Left lobe of liver (tissue), 2 donors: ENCODE measurements at regions not wholly inside any gene's neighbourhood (a gene's known extent, or its start where the extent isn't known, plus 50 kb on each side); places are given as distances from the start of the nearest gene placed in this dataset.
A peak's percentile ranks its signal among the peaks of the same experiment; 100 is the strongest.
"Not testable (repeated sequence)": the region's sequence is repeated elsewhere in the genome, so short reads cannot be mapped to it uniquely, and the experiment has no call there.

Experiments used
- ATAC-seq: fragments of 200-7000 bp; cut with Tn5 transposase; one replicate; pipeline ENCODE4 v1.9.1; 2020; ENCODE audit warnings: mild to moderate bottlenecking, moderate library complexity
- DNase-seq: peaks from one replicate; pipeline ENCODE4 v3.0.0-alpha.2; 2020; ENCODE audit warnings: low spot score
- donor health status: DM: no; HTN: no; CAD: no; lungs with moderate emphysema.
- donor health status: DM: no; HTN: yes; CAD: no.

DNA sequence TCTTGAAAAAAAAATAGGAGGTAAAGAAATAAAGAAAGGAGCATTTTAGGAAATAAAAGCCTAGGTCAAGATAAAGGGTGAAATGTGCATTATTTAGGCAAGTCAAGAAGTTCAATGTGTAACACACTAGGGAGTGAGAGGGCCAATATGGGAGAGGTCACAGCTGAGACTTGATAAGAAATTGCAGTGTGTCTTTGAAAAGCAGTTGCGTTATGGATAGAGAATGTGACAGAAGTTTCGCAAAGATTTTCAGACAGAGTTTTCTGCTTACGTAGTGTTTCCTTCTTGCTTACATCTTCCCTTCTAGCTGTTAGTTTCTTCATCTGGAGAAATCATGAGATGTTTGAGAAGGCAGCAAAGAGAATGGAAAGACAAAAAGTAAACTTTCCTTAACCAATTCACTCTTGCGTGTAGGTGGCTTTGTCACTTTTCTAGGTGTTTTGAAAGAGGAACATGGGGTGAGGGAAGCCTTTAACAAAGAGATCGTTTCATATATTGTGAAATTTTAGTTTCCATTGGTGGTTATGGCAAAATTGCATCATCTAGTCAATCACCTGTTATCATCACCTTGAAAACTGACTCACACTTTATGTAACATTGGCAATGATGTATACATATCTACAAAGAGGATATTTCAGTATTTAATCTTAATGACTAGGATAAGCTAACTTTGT lies 975.5 kb downstream of the OLFM4 start:
- DNase-seq: no peak
- no peak for ATAC-seq

DNA sequence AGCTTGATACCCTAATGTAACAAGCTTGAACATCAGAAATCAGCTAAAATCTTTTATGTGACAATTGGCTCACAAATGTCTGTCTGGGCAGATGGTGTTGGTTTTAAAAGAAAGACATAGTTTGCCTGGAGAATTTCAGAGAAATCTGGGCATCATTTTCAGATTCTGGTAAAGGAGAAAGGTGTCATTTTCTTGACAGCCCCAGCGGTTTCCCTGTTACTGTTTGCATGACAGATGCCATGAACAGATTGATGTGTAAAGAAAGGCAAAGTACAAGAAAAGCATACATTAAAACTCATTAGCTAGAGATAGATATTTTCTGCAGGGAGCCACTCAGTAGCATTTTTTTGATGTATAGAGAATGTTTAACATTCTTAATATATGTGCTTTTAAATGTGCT lies 987.9 kb downstream of the OLFM4 start:
- ATAC-seq (no peak), DNase-seq (no peak)

DNA sequence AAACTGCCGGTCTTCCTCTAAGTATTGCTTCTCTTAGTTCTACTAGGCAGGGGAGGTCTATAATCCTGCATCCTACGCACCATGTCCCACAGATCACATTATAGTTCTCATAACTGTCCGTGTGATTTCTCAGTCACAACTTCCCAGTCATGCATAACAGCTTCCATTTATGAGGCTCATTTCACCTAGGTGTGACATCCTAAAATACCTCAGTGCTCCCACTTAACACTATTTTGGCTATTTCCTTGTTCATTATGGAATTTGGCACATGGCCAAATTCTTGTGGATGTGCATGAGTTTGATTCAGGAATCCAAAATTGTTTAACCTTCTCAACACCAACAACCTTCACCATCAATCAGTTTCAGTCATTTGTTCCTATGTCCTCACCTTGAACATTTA lies 989.9 kb downstream of the OLFM4 start:
- ATAC-seq: no peak

DNA sequence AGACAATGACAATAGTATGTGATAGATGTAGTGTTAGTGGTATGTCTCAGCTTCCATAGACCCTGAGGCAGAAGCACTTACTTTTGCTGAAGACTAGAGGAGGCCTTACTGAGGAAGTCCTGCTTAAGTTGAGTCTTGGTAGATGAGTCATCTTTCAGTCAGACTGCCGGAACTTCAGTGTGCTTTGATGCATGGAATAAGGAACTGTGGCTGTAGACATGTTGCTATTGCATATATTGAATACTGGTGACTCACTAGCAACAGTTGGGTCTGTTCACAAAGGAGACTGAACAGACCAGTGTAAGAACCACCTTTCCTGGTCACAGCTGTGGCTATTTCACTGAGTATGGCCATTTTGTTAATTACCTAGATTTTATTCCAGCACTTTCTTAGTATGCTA lies 1000.6 kb downstream of the OLFM4 start:
- no peak for ATAC-seq
- DNase-seq: no peak

More for the DNA sequence above, 989.9 kb downstream of the OLFM4 start:
- no peak for DNase-seq

DNA sequence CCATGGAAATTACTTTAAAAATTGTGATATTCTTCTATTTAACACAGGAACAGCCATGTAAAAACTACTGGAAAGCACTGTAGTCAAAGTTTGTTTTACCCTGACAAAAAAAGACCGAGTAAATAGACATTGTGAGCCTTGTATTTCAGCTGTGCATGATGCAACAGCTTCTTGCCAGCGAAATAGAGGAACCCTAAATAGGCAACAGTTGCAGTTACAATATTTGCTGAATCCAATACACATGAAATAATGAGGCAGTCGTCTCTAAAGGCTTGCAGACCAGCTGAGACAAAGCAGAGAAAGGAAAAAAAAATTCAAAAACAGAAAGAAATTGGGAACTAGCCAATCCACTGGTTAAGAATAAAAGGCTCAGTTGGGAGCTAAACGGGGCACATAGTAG lies 1001.1 kb downstream of the OLFM4 start:
- peak; percentile 48 for ATAC-seq
- no peak for DNase-seq

DNA sequence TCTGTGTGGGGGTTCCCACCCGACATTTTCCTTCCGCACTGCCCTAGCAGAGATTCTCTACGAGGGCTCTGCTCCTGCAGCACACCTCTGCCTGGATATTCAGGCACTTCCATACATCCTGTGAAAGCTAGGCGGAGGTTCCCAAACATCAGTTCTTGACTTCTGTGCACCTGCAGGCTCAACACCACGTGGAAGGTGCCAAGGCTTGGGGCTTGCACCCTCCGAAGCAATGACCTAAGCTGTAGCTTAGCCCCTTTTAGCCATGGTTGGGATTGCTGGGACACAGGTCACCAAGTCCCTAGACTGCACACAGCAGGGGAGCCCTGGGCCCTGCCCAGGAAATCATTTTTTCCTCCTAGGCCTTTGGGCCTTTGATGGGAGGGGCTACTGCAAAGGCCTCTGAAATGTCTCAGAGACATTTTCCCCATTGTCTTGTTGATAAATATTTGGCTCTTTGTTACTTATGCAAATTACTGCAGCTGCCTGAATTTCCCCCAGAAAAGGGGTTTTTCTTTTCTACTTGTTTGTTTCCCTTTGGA lies 1004.8 kb downstream of the OLFM4 start:
- ATAC-seq: no peak
- no peak for DNase-seq

DNA sequence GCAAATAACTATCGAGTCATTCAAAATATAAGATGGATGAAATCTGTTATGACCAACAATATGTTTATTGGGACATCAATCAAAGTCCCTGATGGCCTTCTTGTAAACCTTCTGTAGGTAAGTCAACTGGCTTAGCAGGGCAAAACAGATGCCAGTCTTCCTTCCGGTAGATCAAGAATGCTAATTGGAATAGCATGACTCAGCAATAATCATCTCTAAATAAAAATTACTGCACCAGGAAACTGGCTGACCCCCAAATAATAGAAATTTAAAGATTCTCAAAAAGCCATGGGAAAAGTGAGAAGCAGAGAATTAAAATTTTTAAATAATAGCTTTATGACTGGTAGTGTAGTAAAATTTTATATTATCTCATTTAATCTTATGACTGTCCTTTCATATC lies 1005.4 kb downstream of the OLFM4 start:
- no peak for ATAC-seq

DNA sequence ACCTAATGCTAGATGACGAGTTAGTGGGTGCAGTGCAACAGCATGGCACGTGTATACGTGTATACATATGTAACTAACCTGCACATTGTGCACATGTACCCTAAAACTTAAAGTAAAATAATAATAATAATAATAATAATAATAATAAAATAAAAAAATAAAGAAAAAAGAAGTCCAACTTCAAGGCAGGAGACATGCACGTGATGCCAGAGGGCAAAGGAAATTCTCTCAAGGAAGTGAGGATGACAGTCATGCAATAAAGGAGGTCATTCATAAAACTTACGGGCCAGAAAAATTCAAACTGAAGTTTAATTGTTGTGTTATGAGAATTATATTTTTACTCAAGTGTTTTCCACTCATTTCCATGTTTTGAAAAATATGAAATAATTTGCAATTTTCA lies 1028.8 kb downstream of the OLFM4 start:
- ATAC-seq, DNase-seq: not testable (repeated sequence)

More for the DNA sequence above, 1005.4 kb downstream of the OLFM4 start:
- DNase-seq: no peak

DNA sequence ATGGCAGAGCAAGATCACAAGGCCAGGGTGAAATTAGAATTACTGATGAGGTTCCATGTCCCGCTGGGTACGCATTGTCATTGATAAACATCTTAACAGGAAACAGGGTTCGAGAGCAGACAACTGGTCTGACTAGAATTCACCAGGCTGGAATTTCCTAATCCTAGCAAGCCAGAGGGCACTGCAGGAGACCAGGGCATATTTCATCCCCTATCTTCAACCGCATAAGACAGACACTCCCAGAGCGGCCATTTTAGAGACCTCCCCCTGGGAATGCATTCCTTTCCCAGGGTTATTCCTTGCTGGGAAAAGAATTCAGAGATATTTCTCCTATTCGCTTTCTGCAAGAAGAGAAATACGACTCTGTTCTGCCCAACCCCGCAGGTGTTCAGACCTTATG lies 1041.3 kb downstream of the OLFM4 start:
- ATAC-seq, DNase-seq: not testable (repeated sequence)

DNA sequence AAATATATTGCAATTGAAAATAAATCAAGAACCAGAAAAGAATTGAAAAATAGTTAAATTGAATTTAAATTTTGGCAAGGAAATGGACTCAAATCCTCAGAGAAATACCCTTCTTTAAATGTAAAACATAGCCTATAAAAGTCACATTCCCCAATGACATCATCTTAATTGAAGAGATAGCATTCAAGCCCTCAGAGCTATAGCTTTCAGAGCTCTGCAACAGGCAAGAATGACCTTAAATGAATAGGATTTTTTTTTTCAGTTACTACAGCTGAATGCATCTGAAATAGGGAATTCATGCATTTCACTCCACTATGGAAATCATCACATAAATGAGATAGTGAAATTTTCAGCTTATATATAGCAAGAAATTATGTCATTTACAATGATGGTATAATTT lies 1049.0 kb downstream of the OLFM4 start:
- DNase-seq (no peak), ATAC-seq (no peak)

DNA sequence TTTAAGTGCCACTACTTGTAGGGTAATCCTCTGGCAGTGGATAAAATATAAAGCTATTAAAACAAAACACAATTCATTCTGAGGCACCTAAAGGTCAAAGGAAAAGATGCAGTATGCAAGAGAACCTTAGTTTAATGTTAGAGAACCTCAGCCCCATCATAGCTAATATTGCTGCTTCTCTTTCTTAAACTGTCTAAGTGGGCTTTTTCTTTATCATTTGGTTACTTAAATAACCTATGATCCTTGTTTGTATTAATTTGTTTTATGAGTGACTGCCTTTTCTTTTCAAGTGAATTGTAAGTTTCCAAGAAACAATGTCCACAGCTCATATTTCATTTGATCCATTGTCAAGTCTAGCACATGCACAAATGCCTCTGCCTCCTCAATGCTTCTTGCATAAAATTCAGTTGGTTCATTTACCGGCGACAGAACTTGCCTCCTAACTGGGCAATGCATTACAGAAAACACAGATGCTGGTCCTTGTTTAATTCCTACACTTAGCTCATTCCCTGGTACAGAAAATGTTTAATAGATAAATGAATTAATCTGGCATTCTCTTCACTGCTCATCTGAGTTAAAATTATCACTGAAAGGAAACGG lies 1049.8 kb downstream of the OLFM4 start:
- ATAC-seq: no peak
- DNase-seq: no peak

DNA sequence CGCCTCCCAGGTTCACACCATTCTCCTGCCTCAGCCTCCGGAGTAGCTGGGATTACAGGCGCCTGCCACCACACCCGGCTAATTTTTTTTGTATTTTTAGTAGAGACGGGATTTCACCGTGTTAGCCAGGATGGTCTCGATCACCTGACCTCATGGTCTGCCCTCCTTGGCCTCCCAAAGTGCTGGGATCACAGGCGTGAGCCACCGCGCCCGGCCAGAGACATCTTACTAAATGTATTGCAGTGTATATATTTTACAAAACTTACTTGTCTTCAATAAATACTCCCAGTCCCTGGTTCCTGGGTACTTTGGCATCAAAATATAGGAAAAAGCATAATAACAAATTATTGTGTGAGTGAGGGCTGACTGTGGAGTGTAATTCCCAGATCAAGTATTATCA lies 1053.7 kb downstream of the OLFM4 start:
- not testable (repeated sequence) for DNase-seq, ATAC-seq

DNA sequence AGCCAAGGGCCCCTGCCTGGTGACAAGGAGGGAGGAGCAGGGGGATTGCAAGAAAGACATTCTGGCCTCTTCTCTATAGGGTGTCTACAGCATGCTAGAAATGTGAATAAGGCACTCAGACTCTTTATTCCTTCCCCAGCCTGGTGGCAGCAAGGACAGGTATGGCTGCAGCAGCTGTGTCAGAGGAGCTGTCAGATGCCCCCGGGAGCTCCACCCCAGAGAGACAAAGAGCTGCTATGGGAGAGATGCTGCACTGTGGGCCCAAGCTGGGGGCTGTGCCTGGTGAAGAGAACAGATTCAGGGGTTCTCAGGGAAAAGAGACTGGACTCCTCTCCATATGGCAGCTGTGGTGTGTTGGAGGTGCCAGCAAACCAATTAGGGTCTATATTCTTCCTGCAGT lies 1063.3 kb downstream of the OLFM4 start:
- ATAC-seq (no peak), DNase-seq (no peak)

DNA sequence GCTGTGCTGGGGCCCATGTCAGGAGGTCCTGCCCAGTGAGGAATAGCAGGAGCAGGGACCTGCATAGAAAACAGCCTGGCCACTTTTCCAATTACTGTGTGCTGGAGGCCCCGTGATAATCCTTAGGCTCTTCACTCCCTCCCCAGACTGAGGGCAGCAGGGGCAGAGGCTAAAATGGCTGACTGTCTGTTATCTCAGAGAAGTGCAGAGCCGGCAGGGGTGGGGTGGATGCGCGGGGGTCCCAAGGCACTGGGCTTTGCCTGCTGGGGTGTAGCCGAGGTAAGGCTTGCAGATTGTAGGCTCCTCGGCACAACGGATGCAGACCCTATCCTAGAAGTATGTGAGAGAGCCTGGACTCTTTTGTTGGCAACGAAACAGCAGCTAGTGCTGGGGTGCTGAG lies 1064.1 kb downstream of the OLFM4 start:
- ATAC-seq (no peak), DNase-seq (no peak)

DNA sequence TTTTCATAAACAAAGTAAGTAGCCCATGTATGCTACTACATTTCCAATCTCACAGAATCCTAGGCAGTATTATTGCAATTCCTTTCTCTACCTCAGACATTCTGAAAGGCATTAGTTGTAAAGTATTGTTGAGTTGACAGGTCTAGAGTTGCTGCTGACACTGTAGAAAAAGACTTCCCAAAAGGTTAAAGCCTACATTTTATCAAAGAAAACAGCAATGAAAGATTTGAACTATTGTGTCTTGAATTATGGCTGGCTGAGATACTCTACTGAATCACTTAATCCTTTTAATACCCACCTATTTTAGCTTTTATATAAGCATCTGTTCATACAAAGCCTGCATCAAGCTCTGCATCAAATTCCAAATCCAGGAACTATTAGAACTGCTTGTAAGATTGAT lies 1082.0 kb downstream of the OLFM4 start:
- no peak for DNase-seq
- ATAC-seq: no peak

DNA sequence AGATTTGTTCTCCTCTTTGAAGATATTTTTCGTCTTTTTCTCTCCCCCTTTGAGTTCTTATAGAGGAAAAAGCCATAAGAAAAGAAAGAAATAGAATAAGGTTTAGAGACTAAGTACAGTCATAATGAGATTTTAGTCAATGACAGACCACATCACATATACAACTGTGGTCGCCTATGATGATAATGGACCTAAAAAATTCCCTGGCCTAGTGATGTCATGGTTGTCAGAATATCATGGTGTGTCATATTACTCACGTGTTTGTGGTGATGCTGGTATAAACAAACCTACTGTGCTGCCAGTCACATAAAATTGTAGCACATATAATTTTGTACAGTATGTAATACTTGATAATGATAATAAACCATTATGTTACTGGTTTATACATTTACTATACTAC lies 1096.1 kb downstream of the OLFM4 start:
- DNase-seq (no peak), ATAC-seq (no peak)

DNA sequence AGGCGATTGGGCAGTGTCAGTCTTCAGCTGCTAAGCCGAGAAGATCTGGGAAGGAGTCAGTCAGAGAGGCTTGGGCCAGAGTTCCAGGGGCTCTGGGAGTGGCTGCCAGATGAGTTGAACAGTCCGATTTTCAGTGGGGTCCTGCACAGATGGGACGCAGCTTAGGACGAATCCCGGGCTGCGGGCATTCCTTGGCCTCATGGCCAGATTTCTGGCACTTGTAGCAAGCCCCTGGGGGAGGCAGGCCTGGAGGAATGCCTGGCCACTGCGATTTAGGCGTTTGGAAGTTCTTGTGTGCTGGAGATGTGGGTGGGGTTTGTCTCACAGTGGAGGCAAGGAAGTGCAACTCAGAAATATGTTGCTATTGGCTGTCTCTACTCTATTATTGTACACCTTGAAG lies 1102.3 kb downstream of the OLFM4 start:
- not testable (repeated sequence) for ATAC-seq, DNase-seq

DNA sequence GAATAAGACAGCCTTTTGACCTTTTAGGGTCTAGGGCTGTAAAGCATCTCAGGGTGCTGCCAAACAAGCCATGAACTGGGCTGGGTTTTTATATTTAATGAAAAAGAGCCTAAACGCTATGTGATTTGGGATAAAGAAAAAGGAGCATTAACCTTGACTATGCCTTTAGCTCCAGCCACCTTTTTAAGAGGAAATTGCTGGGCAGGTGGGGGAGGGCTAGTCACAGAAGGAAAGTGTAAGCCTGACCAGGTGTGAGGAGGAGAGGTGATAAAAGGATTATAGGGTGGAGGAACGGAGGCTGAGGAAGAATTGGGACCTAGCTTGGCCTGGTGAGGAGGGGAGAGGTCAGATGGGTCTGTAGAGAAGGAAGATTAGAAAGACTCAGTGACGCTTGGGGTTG lies 1102.8 kb downstream of the OLFM4 start:
- DNase-seq, ATAC-seq: not testable (repeated sequence)

DNA sequence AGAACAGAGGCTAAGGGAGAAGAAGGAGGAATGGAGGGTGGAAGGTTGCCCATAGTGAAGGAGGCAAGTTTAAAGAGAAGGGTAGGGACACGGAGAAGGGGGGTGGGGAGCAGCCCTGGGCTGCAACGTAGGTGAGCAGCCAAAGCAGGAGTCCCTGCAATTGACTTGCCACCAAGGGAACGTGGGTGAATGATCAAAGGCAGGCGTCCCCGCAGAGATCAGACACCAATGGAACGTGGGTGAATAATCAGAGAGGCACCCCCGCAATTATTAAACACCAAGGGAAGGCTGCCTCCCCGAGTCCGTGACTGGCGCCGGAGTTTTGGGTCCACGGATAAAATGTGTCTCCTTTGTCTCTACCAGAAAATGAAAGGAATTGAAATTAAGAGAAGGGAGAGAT lies 1103.5 kb downstream of the OLFM4 start:
- DNase-seq, ATAC-seq: not testable (repeated sequence)

DNA sequence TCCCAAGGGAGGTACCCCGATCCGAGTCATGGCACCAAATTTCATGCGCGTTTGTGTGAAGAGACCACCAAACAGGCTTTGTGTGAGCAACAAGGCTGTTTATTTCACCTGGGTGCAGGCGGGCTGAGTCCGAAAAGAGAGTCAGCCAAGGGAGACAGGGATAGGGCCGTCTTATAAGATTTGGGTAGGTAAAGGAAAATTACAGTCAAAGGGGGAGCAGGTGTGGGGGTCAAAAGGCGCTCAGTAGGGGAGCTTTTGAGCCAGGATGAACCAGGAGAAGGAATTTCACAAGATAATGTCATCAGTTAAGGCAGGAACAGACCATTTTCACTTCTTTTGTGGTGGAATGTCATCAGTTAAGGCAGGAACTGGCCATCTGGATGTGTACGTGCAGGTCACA lies 1104.1 kb downstream of the OLFM4 start:
- DNase-seq, ATAC-seq: not testable (repeated sequence)

DNA sequence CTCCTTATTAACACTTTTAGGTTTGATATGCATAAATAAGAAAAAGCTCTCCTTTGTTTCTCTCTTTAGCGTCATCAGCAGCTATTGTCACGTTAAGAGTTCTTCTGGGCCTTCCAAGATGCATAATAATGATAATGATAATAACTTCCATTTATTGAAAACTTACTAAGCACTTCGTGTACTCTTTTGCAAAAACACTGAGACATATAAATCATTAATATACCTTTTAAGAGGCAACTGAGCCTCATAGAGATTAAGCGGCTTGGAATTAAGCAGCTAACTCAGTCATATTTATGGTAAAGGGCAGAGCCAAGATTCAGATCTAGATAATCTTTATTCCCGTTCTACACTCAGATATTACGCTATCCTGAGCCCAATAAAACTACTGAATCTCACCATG lies 1105.1 kb downstream of the OLFM4 start:
- ATAC-seq (no peak), DNase-seq (no peak)

DNA sequence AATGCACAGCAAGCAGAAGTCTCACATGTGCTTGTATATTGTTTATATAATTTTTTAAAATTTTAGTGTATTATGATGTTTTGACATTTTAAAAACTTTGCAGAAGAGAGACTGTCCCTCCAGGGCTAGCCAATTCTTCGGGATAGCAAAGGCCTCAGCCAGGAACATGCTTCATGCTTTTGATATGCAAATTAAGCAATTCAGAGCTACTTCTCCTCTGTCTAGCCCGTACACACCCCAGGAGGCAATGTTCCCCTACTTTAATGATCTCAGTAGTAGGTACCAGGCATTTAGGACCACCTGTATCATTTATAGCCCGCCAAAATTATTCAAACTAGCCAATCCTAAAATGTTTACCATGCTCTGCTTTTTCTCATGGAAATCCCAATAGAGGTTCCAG lies 1116.2 kb downstream of the OLFM4 start:
- DNase-seq (no peak), ATAC-seq (no peak)

DNA sequence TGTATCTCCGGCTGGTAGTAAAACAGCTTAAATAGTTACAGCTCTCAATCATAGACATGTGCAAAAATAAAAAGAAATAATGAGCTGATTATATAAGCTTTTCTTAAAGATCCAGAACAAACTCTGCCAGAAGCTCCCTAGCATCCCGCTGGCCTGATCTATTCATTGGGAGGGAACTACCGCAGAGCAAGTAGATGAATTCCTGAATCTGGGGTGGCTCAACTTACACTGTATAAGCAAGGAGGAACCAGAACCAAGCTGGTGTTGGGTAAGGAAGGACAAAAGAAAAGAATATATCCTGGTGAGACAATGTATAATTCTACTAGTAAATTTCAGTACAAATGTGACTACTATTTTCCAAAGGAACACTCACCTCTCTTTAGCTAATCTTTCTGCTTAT lies 1122.2 kb downstream of the OLFM4 start:
- no peak for DNase-seq
- ATAC-seq: no peak
